ENCODE measurements at regions not wholly inside any gene's neighbourhood (a gene's known extent, or its start where the extent isn't known, plus 50 kb on each side); places are given as distances from the start of the nearest gene placed in this dataset.

DNA sequence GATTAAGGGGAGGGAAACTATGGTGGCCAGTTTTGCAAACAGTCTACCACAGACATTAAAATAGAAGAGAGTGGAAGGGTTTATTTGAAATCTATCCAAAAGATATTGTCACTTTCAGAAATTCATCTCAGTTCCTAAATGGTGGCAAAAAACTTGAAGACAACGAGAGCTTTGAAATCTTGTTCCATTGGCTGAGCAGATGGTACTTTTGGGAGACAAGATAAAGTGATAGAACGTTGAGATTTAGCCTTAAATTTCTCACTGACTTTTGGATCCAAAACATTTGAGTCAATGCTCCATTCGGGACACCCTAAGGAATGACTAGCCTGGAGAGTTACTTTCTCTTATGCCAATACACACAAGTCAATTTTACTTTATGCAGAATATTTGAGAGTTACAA, 319.1 kb upstream of the LARGE1 start (continued):
- TF ChIP-seq, protein P1, sequence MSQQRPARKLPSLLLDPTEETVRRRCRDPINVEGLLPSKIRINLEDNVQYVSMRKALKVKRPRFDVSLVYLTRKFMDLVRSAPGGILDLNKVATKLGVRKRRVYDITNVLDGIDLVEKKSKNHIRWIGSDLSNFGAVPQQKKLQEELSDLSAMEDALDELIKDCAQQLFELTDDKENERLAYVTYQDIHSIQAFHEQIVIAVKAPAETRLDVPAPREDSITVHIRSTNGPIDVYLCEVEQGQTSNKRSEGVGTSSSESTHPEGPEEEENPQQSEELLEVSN (IDR thresholded peaks at IDR 0.05; ENCODE audit: borderline replicate concordance, low read depth), result no peak
- TF ChIP-seq FOSL2 (IDR thresholded peaks at IDR 0.05) (no peak), FOSL2 (CRISPR knock-in tag; IDR thresholded peaks at IDR 0.05) (no peak)

DNA sequence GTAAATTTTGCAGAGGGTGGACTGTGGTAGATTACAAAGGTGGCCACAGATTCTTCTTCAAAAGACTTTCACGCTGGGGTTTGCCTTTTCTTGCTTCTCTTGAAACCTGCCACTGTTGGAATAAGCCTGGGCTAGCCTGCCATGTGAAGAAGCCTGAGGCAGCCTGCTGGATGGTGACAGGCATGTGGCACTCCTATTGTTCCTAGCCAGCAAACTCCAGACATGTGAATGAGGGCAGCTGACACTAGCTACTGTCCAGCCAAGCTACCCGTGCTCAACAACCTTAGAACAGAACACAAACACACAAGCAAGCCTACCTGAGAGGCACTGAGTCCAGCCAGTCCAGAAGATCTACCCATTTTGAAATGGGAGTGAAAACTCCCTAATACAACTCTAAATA, 322.7 kb upstream of the LARGE1 start:
- 0% methylated on average over 2 of the region's 2 CpGs for WGBS (ENCODE audit: missing lambda C conversion rate)
- H3K4me3 ChIP-seq, result no peak overlapping the region
- TF ChIP-seq RCOR1 (IDR thresholded peaks at IDR 0.05; ENCODE audit: low read depth, low read length) (no peak), RAD21 (conservative IDR thresholded peaks at IDR 0.05 in 1 of 2, IDR thresholded peaks at IDR 0.05 in 1 of 2) (no peak), JUNB (IDR thresholded peaks at IDR 0.05) (no peak), TP53 (CRISPR knock-in tag; IDR thresholded peaks at IDR 0.05) (no peak), GATA3 (IDR thresholded peaks at IDR 0.05; ENCODE audit: borderline replicate concordance) (no peak), CHD2 (IDR thresholded peaks at IDR 0.05; ENCODE audit: low read length, partially characterized antibody) (no peak), HDAC2 (IDR thresholded peaks at IDR 0.05) (no peak), NPAS2 (CRISPR knock-in tag; IDR thresholded peaks at IDR 0.05; ENCODE audit: borderline replicate concordance) (no peak), MAFK (IDR thresholded peaks at IDR 0.05; ENCODE audit: partially characterized antibody) (no peak), HEYL (CRISPR knock-in tag; IDR thresholded peaks at IDR 0.05) (no peak), MYC (IDR thresholded peaks at IDR 0.05; ENCODE audit: borderline replicate concordance, low read length) (no peak), EHF (CRISPR knock-in tag; IDR thresholded peaks at IDR 0.05) (no peak), ZNF302 (CRISPR knock-in tag; IDR thresholded peaks at IDR 0.05) (no peak), CEBPB (IDR thresholded peaks at IDR 0.05) (no peak), ZC3H11A (IDR thresholded peaks at IDR 0.05) (no peak), CBX8 (IDR thresholded peaks at IDR 0.05) (no peak)
- TF ChIP-seq, protein P2, sequence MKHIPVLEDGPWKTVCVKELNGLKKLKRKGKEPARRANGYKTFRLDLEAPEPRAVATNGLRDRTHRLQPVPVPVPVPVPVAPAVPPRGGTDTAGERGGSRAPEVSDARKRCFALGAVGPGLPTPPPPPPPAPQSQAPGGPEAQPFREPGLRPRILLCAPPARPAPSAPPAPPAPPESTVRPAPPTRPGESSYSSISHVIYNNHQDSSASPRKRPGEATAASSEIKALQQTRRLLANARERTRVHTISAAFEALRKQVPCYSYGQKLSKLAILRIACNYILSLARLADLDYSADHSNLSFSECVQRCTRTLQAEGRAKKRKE (CRISPR knock-in tag; IDR thresholded peaks at IDR 0.05; ENCODE audit: low read depth), result no peak
- TF ChIP-seq, protein P3, sequence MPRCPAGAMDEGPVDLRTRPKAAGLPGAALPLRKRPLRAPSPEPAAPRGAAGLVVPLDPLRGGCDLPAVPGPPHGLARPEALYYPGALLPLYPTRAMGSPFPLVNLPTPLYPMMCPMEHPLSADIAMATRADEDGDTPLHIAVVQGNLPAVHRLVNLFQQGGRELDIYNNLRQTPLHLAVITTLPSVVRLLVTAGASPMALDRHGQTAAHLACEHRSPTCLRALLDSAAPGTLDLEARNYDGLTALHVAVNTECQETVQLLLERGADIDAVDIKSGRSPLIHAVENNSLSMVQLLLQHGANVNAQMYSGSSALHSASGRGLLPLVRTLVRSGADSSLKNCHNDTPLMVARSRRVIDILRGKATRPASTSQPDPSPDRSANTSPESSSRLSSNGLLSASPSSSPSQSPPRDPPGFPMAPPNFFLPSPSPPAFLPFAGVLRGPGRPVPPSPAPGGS (IDR thresholded peaks at IDR 0.05), result no peak
- TF ChIP-seq, protein P1 (IDR thresholded peaks at IDR 0.05; ENCODE audit: borderline replicate concordance, low read depth), result no peak
- DNase-seq (ENCODE audit: low read depth in 1 of 2, low spot score in 1 of 2) (no peak), FAIRE-seq (no peak), ATAC-seq (no peak)
- no peak overlapping the region for H3K4me2 ChIP-seq
- H3K27ac ChIP-seq, result no peak overlapping the region
- no peaks in the 10 kb centered on the region for H3K4me1 ChIP-seq
- ChIA-PET POLR2A (no interaction called here), CTCF (no interaction called here)
- H3K9me3 ChIP-seq, result no peaks in the 10 kb centered on the region

DNA sequence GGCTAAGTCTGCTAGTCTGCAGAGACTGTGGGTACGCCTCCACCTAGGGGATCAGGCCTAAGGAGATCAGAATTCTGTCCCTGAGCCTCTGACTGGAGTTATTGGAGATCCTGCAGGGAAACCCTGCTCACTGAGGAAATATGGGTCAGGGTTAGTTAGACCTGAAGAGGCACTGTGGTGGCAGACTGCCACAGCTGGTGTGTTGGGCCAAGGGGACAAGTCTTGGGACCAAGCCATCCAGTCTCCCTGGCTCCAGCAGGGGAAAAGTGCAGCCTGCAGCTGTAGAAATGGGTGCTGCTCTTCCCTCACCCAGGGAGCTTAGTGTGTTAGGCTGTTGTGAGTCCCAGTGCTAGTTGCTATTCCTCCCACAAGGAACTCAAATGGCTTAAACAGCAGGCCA, 334.8 kb upstream of the LARGE1 start:
- ATAC-seq (no peak), FAIRE-seq (no peak)

More for the DNA sequence above, 334.8 kb upstream of the LARGE1 start:
- Histone ChIP-seq H3K4me1 (no peaks in the 10 kb centered on the region), H3K4me3 (no peak overlapping the region), H3K4me2 (no peak overlapping the region), H3K9me3 (no peaks in the 10 kb centered on the region), H3K27ac (no peak overlapping the region)
- 0% methylated on average over 1 of the region's 1 CpG for WGBS (ENCODE audit: missing lambda C conversion rate)
- ChIA-PET POLR2A (no interaction called here), CTCF (no interaction called here)
- no peak for DNase-seq (ENCODE audit: low read depth in 1 of 2, low spot score in 1 of 2)
- TF ChIP-seq SREBF2 (IDR thresholded peaks at IDR 0.05) (no peak), RARB (CRISPR knock-in tag; IDR thresholded peaks at IDR 0.05) (no peak), RAD21 (conservative IDR thresholded peaks at IDR 0.05 in 1 of 2, IDR thresholded peaks at IDR 0.05 in 1 of 2) (no peak), RFX5 (IDR thresholded peaks at IDR 0.05) (no peak)
